Stimulated activated CD4-positive, alpha-beta T cell treated with anti-CD3 and anti-CD28 coated beads, Interleukin-1b, Interleukin-23, amount 100 ng/mL, for 24 hours (primary cell): ENCODE measurements at regions not wholly inside any gene's neighbourhood (a gene's known extent, or its start where the extent isn't known, plus 50 kb on each side); places are given as distances from the start of the nearest gene placed in this dataset.

Source experiments
- DNase-seq, 4 experiments: peaks; one replicate each; pipeline ENCODE4 v3.0.0-alpha.2; 2020; ENCODE audit warnings: low read depth in 4 of 4, low spot score in 1 of 4

- peak; percentile 11 to 43 (median 24) for DNase-seq
These were observed 54.8 kb upstream of the CREB1 start for GRCh38 chr2:207474863-207475485.

- no peak for DNase-seq
These were observed 54.2 kb upstream of the CREB1 start for GRCh38 chr2:207475546-207475945.

GRCh38 chr2:207477896-207478295 lies 51.9 kb upstream of the CREB1 start:
- no peak for DNase-seq

- DNase-seq = no peak
These were observed 51.2 kb upstream of the CREB1 start for GRCh38 chr2:207478572-207478971.

GRCh38 chr2:207479198-207479785 lies 50.5 kb upstream of the CREB1 start:
- DNase-seq = no peak
